HG03045 (cell line): ENCODE measurements at regions not wholly inside any gene's neighbourhood (a gene's known extent, or its start where the extent isn't known, plus 50 kb on each side); places are given as distances from the start of the nearest gene placed in this dataset.

Experiments used
- ATAC-seq: cut with Tn5 transposase; IDR thresholded peaks from one replicate; pipeline ENCODE4 v1.9.1; 2021; ENCODE audit warnings: mild to moderate bottlenecking, moderate library complexity; ENCODE audit not compliant: unreplicated experiment

DNA sequence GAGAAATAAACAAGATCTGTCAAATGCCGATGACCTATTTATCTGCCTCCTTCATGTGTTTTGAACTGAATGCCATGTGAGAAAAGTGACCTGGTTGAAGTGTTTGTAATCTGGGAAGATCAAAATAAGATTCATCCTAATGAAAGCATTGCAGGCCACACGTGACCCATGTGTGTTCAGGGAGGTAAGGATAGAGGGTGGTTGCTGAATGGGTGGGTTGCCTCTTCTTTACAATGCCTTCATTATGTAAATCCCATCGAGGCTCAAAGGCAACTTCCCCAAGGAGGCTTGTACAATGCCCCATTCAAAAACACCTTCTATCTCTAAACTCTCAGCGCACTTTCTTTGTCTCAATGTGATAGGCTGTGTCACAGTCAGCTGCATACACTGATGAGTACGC is 273.1 kb downstream of the LRATD1 start:
- ATAC-seq, result no peak

DNA sequence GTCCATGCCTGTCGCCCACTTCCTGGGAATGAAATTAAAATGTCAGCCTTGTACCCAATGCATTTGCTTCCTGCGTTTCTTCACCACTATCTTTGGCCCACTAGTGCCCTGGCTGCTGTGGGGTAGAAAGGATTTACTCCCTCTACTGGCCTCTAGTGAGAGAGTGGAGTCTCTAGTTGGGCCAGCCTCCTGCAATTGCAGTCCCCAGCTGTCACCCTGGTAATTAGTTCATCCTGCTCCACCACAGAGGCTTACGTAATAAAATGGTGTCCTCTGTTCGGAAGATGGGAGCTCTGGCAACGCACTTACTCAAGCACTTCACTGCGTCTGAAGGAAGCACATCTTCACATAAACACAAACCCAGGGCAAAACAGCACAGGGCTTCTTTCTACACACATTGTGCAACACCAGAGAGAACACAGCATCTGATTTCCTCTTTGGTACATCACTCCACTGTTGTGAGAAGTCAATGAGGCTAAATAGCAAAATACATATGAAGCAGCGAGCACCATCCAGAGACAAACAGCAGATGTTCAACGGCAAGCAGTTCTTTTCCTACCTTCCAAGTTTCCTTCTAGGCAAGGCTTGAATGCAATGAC is 274.6 kb downstream of the LRATD1 start:
- no peak for ATAC-seq

DNA sequence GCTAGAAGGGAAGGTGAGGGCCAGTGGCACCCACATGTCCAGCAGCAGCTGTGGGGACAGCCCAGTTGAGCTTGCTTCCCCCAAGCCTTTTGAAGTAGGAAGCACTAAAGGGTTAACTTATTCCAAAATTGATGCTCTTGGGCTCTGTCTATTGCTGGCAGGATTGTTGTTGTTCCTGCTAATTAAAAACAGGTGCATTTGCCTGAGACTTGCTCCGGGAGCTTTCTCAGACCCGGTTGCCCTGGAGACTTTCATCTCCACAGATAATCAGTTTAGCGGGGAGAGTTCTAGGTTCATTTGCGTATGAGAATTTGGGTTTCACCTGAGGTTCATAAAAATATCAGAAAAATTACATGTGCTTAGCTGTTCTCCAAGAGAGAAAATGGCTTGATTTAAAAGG is 277.3 kb downstream of the LRATD1 start:
- no peak for ATAC-seq

- ATAC-seq, result no peak
Observed at GRCh38 chr2:14910654-14911053, 278.1 kb downstream of the LRATD1 start.

DNA sequence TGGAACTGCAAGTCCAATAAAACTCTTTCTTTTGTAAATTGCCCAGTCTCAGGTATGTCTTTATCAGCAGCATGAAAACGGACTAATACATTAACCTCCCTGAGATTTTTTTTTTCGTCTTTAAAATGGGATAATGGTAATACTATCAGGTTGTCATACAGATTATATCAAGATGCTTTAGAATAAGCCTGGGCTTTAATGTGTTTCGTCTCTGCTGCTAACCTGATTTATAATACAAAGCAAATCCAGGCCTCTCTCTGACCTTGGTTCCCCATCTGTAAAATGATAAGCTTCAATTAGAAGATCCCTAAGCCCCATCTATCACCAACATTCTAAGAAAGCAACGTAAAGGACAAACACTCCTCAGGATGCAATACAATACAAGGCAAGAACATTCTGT is 283.5 kb downstream of the LRATD1 start:
- no peak for ATAC-seq

- no peak for ATAC-seq
Observed at GRCh38 chr2:14923820-14924580, 291.5 kb downstream of the LRATD1 start.

DNA sequence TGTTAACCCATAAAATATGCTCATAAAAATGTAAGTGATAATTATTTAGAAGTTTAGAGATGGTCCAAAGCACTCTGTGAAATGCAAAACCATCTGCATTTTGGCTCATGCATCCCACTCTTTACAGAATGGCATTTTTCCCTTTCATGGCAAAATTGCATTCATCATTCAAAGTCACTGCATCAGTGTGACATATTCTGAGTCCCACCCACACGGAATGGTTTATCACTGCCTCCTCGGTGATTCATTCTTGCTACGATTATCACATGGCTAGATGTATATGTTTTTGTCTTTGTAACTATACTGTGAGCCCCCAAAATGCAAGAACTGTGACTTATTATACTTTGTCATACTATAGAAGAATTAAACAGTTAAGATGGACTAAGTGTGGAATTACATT is 293.0 kb downstream of the LRATD1 start:
- no peak for ATAC-seq

GRCh38 chr2:14927021-14927564 is 294.6 kb downstream of the LRATD1 start:
- ATAC-seq, result no peak

DNA sequence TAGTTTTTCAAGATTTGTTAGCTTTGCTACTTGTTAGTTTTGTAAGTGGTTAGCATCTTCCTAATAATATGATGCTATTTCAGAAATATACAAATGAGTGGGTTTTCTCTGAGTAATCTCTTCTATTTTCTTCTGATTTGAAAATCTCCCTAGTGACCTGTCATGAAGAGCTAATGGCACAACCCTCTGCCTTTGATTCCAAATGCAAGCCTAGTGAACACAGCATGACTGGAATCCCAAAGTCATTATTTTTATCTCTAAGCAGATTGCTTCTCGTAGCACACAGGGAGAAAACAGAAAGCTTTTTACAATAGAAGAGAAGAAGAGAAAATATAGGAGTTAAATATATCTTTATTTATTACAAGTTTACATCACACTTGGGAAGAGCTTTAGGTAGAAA is 295.5 kb downstream of the LRATD1 start:
- no peak for ATAC-seq

DNA sequence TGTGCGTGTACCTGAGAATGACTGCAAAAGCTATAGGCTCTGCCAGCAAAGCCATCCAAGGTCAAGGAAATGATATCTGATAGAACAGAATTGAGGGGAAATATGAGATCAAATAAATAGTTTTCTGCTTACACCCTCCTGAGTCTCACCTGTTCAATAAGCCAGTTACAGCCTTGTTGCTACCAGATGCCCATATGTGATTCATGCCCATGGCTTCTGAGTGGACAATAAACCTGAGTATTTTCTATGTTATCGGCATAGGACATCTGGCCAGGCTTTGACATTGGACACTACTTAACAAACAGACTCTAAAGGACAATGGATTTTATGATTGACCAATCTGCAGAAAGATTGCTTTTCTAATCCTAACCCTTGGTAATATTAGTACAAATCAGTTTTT is 297.9 kb downstream of the LRATD1 start:
- no peak for ATAC-seq

- ATAC-seq, result no peak
Observed at GRCh38 chr2:14932285-14932684, 299.8 kb downstream of the LRATD1 start.

DNA sequence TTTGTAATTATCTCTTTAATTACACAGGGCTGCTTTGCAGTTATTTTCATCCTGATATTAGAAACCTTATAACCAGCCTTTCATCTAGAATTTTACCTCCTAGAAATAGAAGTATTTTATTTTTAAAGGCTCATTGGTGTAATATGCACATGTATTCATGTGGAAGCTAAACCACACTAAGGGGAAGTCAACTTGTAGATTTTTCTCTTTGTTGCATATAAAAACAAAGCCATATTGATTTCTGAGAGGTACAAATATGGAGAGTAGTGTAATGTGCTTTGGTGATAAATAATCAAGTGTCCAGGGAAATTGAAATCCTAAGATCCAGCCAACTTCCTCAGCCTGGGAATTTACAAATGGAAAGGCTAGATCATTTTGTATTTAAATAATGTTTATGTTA is 301.2 kb downstream of the LRATD1 start:
- no peak for ATAC-seq

DNA sequence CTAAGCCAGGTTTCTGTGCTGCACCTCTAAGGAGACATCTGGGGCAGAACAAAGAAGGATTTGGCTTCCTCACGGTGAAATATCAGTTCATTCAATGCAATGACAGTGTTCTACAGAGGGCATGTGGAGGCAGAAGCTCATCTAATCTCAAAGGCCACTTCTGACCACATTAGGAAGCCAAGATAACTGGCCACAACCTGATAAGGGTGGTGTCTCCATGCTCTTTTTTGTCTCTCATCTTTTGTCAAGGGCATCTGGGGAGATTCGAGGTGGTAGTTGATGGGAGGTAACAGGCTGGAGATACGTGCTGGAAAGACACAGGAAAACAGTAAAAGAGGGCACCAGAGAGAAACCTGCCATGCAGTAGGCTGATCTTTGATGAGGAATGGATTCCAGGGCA is 303.9 kb downstream of the LRATD1 start:
- ATAC-seq, result no peak

DNA sequence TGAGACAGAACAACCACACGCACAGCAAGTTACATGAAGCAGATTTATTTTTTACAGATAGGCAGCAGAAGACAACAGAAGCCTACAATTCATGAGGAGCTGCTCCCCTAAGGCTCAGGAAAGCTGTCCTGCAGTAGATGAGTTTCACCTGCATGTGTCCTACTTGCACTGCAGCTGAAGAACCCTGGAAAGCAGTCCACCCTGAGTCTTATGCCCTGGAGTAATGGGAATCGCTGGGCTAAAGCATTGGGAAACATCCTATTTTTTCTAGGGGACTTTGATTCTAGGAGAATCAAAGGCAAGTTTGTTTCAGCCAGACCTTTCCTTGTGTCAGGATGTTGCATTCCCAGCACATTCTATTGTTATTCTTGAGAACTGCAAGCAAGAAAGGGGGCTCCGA is 304.8 kb downstream of the LRATD1 start:
- ATAC-seq, result no peak

- ATAC-seq, result no peak
Observed at GRCh38 chr2:14941151-14941631, 308.7 kb downstream of the LRATD1 start.

GRCh38 chr2:14942987-14943386 is 310.5 kb downstream of the LRATD1 start:
- no peak for ATAC-seq

DNA sequence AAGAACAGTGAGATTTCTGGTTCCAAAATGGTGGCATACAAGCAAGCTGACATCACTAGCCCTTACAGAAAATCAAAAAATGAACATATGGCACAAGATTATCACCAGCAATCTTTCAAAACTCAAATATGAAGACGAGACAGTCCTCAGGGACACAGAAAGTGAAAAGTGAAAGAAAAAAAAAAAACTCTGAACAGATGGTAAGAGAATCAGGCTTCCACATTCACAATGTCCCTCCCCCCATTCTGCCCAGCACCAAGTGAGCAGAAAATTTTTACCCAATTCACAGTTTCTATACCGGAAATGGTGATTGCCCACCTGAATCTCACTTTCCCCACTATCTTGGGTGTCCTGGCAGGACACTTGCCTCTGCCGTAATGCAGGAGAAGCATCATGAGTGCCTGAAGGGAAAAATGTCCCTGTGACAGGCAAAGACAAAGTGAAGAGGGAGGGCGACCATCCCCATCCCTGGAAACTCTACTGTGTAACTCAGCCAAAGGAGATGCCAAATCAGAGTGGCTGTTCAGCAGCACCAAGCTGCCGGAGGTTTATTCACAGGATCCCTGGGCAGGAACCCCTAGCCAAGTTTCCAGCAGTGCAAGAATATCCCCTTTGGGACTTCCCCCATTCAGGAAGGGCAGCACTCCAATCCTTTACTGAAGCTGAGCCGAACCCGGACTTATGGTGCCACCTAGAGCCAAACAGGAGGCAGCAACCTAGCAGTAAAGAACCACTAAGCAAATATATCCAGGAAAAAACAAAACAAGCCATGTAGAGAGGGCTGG is 312.2 kb downstream of the LRATD1 start:
- no peak for ATAC-seq

DNA sequence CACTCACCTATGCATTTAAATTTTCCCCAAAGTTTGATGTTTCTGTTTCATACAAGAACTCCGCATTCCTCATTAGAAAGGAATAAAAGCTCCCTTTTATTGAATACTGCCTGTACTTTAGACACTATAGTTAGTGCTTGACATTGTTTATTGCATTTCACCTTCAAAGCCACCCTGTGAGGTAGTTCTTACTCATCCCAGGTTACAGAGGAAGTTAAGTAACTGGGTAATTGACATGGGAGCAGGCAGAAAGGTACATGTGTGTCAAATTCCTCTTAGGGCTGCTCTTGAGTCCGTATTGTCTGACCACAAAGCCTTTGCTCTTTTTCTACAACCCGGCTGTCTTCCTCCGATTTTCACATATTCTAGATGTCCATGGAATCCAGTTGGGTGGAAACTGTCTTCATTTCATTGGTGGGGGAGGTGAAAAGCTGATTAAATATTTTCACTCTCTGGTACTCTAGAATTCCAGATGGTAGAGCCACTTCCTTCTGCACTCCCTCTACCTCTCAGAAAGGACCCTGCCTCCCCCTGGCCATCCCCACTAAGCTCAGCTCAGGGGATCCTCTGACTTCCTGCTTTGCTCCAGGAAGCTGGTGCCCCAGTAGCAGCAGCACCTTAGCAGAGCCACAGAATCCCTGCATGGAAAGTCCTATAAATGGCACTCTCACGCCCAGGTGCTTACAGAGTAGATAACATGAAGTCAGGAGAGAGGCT is 319.2 kb downstream of the LRATD1 start:
- no peak for ATAC-seq

DNA sequence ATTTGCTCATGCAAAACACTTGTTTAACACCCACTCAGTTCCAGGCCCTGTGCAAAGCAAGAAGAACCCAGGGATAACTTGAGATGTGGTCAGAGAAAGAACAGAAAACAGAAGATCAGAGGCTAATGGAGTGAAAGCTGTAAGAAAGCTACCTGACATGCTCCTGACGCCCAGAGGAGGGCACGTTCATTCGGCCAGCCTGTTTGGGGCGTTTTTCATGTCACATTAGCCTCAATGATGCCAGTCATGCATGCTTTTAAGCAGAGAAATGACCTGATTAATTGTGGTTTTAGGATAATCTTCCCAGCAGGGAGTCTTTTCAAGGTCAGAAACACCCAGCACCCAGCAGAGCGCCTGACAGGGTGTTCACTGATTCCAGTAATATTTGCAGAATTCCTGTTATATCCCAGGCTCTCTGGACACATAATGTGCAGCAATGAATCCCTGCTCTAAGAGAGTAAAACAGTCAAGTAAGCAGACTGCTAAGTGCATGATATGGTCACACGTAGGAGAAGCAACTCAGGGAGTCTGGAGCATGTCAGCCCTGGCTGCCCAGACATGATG is 320.0 kb downstream of the LRATD1 start:
- ATAC-seq, result no peak

DNA sequence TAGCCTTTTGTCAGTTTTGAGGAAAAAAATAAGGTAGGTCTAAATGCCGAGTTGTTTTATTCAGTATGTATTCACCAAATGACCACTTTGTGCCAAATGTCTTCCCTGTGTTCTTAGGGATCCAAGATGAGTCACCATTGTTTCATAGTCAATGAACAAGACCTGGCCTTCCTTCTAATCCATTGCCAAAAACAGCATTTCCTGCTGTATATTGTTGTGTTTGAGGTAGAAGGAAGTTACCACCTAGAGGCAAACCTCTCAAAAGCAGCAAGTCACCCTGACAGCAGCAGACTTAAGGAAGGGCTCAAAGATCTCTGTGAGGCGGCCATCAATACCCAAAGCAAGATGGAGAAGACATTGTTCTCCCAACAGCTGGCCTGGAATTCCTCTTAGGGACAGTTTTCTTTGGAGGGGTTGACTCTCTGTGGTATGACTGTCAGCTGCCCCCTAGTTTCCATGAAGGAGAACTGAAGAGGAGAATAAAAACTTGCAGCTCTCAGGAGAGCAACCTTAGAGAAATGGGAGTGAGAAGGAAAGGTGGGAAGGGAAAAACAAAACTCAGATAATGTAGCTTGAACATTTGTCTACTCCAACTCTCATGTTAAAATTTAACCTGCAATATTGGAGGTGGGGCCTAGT is 328.3 kb downstream of the LRATD1 start:
- ATAC-seq, result no peak
